GM19023 (cell line): ENCODE measurements at regions not wholly inside any gene's neighbourhood (a gene's known extent, or its start where the extent isn't known, plus 50 kb on each side); places are given as distances from the start of the nearest gene placed in this dataset.

ENCODE experiments used
- ATAC-seq: cut with Tn5 transposase; IDR thresholded peaks from one replicate; pipeline ENCODE4 v1.9.1; 2021; ENCODE audit warnings: mild to moderate bottlenecking, moderate library complexity; ENCODE audit not compliant: unreplicated experiment

DNA sequence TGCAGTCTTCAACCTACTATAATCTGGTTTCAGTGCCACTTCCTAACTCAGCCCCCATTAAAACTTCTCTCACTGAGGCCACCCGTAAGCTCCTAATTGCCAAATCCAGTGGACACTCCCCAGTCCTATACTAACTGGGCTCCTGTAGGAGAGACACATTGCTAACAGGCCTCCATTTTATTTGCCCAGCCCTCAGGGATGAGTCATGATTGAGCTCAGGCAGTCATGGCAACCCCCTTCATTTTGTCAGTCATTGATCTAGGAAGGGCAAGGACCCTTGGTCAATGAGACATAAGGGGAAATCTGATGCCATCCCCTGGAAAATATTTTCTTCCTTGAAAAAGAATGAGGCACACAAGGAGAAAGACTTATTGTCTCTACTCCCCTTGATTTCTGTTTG, 70.1 kb upstream of the HIF1A start:
- no peak for ATAC-seq

DNA sequence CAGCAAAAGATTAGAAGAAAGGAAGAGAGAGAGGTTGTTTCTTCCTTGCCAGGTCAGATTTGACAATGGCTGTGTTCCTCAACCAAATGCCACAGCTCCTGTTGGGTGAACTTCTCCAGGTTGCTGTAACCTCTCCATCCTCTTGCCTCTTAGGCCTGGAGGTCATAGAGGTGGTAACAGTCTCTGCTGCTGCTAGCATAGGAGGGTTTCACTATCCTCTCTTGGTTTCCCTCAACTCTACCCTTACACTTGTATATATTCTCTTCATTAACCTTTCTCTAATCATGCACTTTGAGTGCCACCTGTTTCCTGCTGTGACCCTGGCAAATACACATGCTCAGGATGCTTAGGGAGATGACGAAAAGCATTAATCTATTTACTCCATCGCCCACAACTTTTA, 67.7 kb upstream of the HIF1A start:
- ATAC-seq, result no peak

DNA sequence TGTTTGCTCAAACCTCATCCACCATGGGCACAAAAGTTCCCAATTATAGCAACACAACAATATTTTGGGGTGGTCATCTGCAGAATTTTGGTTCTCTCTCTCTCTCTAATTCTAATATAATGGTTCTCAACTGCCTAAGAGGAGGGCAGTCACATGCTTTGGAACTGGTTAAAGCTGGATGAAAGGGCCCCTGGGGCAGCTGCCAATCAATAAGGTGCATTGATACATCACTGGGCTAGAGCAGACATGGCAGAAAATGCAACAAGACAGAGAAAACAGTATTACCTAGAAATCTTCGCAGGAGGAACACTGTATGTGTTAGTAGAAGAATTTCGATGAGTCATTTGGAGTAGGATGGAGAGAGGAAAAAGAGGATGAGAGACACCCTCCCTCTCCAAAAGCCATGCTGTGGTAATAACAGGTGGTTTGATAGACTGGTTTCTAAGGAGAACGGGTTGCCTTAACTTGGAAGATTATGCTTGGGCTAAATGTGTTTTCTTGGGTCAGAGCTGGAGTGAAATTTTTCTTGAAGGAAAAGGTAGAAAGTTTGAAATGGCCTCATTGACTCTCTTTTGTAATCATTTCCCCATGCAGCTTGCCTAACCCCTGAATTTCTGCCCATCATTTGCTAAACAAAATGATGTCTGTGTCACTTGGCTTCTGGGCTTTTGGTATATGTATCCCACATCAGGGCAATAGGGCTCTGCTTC, 67.1 kb upstream of the HIF1A start:
- ATAC-seq, result no peak

DNA sequence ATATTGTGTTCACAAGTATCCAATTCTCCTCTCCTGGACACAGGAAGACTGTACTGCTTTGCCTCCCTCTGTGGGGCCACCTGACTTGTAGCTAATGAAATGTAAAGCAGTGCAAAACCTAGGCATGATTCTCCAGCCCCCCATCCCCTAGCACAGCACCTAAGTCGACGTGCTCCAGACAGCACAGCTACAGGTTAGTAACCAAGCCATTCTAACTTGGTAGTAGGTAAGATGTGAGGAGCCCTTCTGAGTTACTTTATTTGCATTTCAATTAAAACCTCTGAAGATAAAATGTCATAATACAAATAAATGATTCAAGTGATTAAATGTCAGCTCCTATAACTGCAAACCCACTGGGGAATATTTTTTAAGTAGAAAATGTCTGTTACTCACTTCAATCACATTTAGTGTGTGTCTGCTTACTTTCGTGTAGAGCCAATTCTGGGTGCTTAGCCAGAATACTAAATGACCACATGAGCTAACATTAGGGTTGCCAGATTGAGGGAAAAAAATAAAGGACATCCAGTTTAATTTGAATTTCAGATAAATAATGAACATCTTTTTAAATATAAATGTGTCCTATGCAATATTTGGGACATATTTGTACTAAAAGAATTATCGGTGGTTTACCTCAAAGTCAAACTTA, 64.8 kb upstream of the HIF1A start:
- no peak for ATAC-seq

DNA sequence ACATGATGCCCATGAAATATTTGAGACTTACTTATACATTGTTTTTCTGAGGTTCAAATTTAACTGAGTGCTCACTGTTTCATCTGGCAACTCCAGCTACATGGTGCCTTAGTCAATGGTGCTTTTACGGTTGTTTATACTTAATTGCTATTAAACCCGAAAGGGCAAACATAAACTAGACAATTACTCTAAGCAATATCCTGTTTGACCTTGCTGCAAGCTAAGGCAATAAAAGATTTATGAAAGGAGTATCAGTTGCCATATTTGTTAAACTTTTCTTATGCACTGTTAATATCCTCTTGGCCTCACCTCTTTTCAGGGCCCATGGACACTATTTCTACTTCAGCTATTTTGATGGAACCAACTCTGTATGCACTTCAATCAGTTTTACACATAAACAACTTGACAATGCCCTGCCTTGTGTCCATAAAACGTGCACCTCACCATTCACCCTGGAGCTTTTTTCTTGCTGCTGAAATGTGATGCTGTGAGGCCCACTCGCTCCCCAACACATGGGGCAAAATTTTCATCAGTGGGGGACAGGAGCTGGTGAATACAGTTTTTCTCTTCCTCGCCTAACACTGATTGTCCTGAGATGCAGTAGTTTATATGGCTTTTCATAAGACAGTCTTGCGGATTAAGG, 64.1 kb upstream of the HIF1A start:
- ATAC-seq, result no peak

DNA sequence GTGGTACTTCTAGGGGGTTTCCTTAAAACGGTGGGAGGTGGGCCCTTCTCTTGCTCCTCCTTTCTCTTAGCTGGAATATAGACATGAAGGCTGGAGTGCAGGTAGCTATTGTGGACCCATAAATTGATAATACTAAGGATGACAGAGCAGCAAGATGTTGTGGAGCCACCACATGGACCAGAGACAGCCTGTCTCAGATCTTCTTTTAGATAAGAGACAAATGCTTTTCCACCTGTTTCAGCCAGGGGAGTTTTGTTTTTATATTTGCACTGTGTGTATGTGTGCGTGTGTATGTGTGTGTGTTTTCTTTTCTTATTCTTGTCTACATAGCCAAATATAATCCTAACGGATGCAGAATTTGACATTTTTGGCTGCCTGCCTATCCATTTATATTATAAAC, 62.9 kb upstream of the HIF1A start:
- no peak for ATAC-seq

DNA sequence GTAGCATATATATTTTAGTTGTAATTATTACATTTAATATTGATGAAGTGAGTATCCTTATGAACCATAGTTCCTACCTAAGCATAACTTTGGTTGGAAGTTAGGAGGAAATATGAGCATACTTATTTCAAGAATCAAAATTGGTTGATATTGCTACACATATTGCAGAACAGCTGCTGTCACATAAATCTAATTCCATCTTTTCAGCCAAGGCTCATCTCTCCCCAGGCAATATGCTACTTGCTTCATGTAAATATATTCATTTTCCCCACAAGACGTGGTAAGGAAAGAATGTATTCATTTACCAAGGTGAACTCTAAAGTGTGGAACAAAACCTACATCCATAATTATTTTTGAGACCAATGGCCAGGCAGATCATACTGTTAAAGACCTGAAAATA, 62.5 kb upstream of the HIF1A start:
- no peak for ATAC-seq

DNA sequence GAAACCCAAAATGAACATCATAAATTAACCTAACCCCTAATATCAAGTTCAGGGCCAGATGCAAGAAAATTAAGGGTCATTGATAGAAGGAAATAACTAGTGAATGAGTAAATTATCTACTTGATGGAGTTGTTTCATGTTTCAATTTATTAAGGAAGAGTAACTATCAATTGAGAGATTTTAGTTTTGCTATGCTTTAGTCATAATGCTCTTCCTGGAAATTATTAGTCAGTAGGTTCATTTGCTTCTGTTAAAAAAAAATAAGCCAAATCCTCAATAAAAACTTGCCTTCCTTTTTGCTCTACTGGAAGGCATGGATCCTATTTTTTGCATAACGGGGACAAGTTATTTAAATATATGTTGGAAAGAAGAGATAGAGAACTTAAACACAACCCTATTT, 59.0 kb upstream of the HIF1A start:
- ATAC-seq, result no peak

DNA sequence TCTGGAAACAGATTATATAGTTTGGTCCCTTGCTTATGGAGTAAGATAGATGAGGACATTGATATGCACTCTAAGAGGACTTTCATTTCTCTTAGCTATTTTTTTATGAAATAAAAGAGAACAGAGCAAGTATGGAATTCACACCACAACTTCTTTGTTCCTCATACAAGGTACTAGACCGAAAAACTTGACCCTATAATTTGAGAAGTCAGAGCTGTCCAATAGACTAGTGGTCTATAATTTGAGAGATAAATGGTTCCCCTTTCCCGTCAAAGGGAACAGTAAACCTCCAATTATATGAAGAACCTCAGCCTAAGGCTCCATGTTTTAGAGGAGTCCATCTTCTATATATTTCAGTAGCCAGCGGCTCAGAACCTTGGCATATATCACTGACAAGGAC, 58.5 kb upstream of the HIF1A start:
- no peak for ATAC-seq

DNA sequence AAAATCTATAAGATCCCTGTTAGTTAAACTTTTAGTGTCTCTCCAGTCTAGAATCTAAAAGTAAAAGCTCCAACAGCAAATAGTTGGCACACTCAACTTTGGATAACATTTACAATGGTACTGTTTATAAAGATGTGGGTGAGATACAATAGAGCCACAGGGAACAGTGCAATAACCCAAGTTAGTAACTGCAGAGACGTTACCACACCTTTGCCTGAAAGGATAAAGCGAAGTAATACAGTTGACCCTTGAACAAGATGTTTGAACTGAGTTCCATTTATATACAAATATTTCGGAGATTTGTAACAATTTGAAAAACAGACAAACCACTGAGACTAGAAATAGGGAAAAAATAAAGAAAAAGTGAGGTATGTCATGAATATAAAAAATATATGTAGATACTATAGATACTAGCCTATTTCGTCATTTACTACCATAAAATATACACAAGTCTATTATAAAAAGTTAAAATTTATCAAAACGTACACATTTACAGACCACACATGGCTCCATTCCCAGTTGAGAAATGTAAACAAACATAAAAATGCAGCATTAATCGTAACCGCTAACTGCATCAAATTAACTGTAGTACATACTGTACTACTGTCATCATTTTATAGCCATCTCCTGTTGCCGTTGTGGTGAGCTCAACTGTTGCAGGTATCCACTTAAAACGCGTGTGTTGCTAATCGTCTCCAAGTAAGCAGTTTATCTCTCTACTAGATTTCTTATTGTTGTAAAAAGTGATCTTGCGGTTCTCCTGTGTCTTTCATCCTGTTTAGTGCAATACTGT, 56.5 kb upstream of the HIF1A start:
- no peak for ATAC-seq

DNA sequence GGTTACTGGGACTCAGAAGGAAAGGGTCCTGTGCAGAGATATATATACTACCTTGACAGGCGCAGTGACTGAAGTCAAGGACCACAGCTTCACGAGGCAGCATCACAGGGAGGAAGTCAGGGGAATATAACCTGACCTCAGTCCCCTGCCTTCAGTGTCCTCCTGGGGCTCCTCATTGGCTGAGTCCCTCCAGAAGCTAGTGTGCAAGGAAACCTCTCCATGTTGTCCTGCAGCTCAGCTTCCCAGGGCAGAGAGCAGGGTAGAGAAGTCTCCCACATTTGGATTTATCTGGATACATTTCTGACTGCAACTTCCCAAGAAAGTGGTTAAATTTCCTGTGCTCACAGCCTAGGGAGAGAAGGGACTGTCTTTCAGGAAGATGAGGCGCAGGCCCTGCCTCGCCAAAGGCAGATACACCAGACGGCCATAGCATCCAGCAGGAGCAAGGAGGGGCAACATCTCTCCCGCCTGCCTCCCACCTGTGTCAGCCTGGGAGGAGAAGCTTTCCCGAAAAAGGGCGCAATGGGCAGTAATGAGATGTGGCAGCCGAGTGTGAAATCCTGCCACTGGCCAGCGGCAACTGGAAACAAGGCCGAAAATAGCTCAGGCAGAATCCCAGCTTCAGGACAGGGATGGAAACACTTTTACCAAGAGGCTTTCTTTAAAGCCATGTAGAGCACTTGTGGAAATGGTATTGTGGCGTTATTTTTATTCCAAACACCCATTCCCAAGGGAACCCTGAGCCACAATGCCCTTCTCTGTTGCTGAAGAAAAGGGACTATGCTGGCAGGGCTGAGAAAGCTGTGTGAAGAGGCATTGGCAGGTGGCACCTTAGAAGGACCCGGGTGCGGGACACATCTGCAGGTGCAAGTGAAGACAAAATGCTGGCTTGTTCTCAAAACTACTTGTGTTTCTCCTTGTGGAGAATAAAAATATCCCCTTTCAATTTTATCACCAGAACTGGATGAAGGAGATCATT, 54.9 kb upstream of the HIF1A start:
- no peak for ATAC-seq

DNA sequence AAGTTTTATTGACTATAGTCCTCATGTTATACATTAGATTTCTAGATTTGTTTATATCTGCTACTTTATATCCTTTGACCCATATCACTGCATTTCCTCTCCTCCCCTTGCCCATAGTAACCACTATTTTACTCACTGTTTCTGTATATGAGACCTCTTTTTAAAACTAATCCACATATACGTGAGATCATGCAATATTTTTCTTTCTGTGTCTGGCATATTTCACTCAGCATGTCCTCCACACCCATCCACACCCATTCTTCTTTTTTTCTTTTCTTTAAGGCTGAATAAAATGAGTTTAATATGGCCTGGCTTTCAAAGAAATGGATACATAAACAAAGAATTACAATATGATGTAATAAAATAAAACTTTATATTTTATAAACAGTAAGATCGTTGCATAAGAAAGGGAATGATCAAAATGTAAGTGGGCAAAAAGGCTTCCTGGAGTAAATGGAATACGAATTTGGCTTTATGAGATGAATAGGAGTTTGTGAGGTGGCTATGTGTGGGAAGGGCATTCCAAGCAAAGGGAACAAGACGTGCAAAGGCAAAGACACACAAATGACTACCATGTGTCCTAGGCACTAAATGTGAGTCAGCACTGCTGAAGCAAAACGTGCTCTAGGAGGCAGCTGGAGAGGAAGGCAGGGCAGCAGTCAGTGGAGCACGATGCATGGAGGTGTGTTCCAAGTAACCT, 53.2 kb upstream of the HIF1A start:
- no peak for ATAC-seq

DNA sequence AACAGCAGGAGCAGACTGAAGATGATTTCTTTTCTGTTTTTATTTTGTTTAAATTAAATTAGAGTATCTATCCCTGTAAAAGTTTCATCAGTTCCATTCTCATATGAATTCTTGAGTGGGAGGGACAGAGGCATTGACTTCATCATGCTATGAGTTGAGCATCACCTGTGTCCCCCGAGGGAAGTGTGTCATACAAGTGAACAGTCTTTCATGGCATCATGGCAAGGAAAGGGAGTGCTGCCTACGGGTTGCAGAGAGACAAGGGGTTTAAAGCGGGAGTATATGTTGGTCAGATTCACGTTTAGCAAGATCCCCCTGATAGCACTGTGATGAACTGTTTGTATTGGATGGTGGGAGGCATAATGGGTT, 52.7 kb upstream of the HIF1A start:
- ATAC-seq, result no peak

DNA sequence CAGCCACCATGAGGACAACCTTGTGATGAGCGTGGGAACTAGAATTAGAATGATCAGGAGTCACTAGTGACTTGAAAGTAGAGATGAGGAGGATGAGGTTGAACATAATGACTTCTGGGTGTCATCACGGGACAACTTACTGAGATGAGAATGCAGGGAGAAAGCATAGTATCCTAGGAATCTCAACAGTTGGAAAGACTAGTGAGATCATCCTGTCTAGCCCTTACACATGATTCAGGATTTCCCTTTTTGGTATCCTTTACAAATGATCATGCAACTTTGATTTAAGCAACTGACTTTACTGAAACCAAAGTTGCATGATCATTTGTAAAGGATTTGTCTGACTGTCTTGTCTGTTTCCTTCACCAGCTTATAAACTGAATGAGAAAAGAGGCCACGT, 51.8 kb upstream of the HIF1A start:
- no peak for ATAC-seq

DNA sequence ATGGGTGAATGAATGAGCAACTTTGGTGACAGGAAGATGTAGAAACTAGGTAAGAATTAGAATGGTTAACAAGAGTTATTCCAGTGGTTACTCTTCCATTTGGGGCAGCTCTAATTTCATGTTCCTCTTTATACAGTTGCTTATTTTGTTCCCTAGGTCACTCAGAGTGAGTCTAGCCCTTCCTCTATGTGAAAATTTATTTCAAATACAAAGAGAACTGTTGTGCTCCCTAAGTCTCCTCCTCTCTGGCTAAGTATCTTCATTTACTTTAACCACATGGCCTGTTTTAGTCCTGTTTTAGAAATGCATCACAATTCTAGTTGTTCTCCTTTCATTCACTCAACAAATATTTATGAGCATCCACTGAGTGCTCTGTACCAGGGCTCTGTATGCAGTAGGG, 51.1 kb upstream of the HIF1A start:
- no peak for ATAC-seq

DNA sequence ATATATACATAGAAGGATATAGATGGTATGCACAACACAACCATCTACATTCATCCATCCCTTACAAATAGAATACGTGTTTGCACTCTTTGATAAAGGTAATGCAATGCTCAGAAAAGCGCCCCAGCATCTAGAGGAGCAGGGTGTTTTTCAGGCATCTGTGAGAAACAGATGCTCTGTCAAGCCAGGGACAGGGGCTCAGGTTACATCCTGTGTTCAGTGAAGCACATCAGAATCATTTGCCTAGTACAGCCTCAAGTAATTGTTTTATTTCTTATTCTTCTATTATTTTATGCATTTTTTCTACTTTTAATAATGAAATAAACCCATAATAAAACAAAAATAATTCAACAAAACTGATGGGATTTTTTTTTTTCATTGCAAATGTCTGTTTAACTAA, 50.5 kb upstream of the HIF1A start:
- ATAC-seq, result peak; percentile 81

DNA sequence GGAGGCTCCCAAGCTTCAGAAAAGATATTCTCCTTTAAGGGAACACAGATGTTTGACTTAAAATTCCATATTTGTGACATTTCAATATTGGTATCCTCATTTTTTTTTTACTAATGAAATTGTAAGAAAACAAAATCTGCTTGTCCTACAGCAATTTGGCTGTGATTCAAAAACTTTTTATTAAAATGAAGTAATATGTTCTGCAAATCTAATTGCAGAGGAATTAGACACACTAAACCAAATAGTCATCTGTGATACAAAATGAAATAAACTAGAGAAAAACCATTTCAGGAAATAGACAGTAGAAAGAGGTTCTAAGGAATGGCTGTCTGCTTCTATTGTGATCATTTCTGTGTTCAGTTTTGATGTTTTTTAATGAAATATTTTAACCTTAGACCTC, 50.1 kb upstream of the HIF1A start:
- no peak for ATAC-seq
